HepG2 (cell line): ENCODE measurements at regions not wholly inside any gene's neighbourhood (a gene's known extent, or its start where the extent isn't known, plus 50 kb on each side); places are given as distances from the start of the nearest gene placed in this dataset.

Experiments used
- NCOA2 ChIP-seq: sonication (generic); formaldehyde crosslinking; IDR thresholded peaks from 2 replicates; pipeline ENCODE4 v1.8.0; 2022; ENCODE audit warnings: inconsistent platforms
- ZHX2 ChIP-seq, 2 experiments: sonication (generic) in 1 of 2; formaldehyde crosslinking in 1 of 2; IDR thresholded peaks; 2 replicates each; pipeline versions ENCODE4 v1.6.1 to v1.9.0; 2014 to 2022; ENCODE audit warnings: antibody characterized with exemption in 1 of 2, borderline replicate concordance in 1 of 2, inconsistent platforms in 1 of 2, low read depth in 1 of 2, missing genetic modification reagents in 1 of 2
- TF ChIP-seq, protein P1 (sequence below): sonication (generic); formaldehyde crosslinking; IDR thresholded peaks from 2 replicates; pipeline ENCODE4 v1.4.0; 2020; ENCODE audit warnings: missing genetic modification reagents, mild to moderate bottlenecking, borderline replicate concordance
- TF ChIP-seq, protein P2 (sequence below): sonication (generic); formaldehyde crosslinking; conservative IDR thresholded peaks from 2 replicates; pipeline ENCODE4 v1.5.0; 2020; ENCODE audit warnings: missing genetic modification reagents

DNA sequence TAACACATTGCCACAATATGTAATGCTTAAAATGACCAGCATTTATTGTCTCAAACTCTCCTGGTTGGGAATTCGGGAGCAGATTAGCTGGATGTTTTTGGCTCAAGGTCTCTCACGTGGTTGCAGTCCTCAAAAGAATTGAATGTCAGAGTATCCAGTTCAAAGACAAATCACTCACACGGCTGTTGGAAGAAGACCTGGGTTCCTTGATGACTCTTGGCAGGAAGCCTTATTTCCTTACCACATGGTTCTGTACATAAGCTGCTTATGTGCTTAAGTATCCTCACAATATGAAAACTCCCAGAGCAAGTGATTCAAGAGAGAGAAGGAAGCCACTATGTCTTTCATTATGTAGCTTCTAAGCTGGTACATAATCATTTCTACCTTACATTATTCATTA is 230.3 kb upstream of the PTPRD start (continued):
- no peak for TF ChIP-seq ZHX2 (IDR thresholded peaks at IDR 0.05; ENCODE audit: low read depth)
- TF ChIP-seq ZHX2 (CRISPR knock-in tag; IDR thresholded peaks at IDR 0.05; ENCODE audit: borderline replicate concordance), result no peak
- TF ChIP-seq, protein P1, sequence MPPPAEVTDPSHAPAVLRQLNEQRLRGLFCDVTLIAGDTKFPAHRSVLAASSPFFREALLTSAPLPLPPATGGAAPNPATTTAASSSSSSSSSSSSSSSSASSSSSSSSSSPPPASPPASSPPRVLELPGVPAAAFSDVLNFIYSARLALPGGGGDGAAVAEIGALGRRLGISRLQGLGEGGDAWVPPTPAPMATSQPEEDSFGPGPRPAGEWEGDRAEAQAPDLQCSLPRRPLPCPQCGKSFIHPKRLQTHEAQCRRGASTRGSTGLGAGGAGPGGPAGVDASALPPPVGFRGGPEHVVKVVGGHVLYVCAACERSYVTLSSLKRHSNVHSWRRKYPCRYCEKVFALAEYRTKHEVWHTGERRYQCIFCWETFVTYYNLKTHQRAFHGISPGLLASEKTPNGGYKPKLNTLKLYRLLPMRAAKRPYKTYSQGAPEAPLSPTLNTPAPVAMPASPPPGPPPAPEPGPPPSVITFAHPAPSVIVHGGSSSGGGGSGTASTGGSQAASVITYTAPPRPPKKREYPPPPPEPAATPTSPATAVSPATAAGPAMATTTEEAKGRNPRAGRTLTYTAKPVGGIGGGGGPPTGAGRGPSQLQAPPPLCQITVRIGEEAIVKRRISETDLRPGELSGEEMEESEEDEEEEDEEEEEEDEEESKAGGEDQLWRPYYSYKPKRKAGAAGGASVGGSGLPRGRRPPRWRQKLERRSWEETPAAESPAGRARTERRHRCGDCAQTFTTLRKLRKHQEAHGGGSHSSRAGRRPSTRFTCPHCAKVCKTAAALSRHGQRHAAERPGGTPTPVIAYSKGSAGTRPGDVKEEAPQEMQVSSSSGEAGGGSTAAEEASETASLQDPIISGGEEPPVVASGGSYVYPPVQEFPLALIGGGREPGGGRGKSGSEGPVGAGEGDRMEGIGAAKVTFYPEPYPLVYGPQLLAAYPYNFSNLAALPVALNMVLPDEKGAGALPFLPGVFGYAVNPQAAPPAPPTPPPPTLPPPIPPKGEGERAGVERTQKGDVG, result no peak
- no peak for TF ChIP-seq NCOA2 (CRISPR knock-in tag)
- TF ChIP-seq, protein P2, sequence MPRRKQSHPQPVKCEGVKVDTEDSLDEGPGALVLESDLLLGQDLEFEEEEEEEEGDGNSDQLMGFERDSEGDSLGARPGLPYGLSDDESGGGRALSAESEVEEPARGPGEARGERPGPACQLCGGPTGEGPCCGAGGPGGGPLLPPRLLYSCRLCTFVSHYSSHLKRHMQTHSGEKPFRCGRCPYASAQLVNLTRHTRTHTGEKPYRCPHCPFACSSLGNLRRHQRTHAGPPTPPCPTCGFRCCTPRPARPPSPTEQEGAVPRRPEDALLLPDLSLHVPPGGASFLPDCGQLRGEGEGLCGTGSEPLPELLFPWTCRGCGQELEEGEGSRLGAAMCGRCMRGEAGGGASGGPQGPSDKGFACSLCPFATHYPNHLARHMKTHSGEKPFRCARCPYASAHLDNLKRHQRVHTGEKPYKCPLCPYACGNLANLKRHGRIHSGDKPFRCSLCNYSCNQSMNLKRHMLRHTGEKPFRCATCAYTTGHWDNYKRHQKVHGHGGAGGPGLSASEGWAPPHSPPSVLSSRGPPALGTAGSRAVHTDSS (CRISPR knock-in tag), result no peak
